GM21576 (cell line): ENCODE measurements at regions not wholly inside any gene's neighbourhood (a gene's known extent, or its start where the extent isn't known, plus 50 kb on each side); places are given as distances from the start of the nearest gene placed in this dataset.
"Not testable (repeated sequence)": the region's sequence is repeated elsewhere in the genome, so short reads cannot be mapped to it uniquely, and the experiment has no call there.

Source experiments
- ATAC-seq: cut with Tn5 transposase; IDR thresholded peaks from one replicate; pipeline ENCODE4 v1.9.1; 2021; ENCODE audit warnings: mild to moderate bottlenecking, moderate library complexity; ENCODE audit not compliant: unreplicated experiment

- no peak for ATAC-seq
Observed at GRCh38 chr1:222189218-222189617, 358.7 kb downstream of the HHIPL2 start.

- no peak for ATAC-seq
Observed at GRCh38 chr1:222187566-222188332, 360.2 kb downstream of the HHIPL2 start.

- no peak for ATAC-seq
Observed at GRCh38 chr1:222182641-222183040, 365.3 kb downstream of the HHIPL2 start.

- ATAC-seq = no peak
Observed at GRCh38 chr1:222181191-222181590, 366.7 kb downstream of the HHIPL2 start.

GRCh38 chr1:222177496-222177895 lies 370.4 kb downstream of the HHIPL2 start:
- ATAC-seq = not testable (repeated sequence)

- ATAC-seq = peak; percentile 70
Observed at GRCh38 chr1:222171005-222171404, 376.9 kb downstream of the HHIPL2 start.

- ATAC-seq = no peak
Observed at GRCh38 chr1:222168621-222169020, 379.3 kb downstream of the HHIPL2 start.

- ATAC-seq = no peak
Observed at GRCh38 chr1:222167896-222168295, 380.0 kb downstream of the HHIPL2 start.

- peak; percentile 55 for ATAC-seq
Observed at GRCh38 chr1:222167111-222167510, 380.8 kb downstream of the HHIPL2 start.

- no peak for ATAC-seq
Observed at GRCh38 chr1:222165629-222166028, 382.3 kb downstream of the HHIPL2 start.

- ATAC-seq = no peak
Observed at GRCh38 chr1:222163895-222164294, 384.0 kb downstream of the HHIPL2 start.

GRCh38 chr1:222161676-222162075 lies 386.2 kb downstream of the HHIPL2 start:
- no peak for ATAC-seq

GRCh38 chr1:222157612-222158011 lies 390.3 kb downstream of the HHIPL2 start:
- ATAC-seq = no peak

- no peak for ATAC-seq
Observed at GRCh38 chr1:222140206-222140605, 398.3 kb upstream of the DUSP10 start.

- no peak for ATAC-seq
Observed at GRCh38 chr1:222138095-222138494, 396.2 kb upstream of the DUSP10 start.

GRCh38 chr1:222136869-222137268 lies 395.0 kb upstream of the DUSP10 start:
- ATAC-seq = no peak

GRCh38 chr1:222129041-222129440 lies 387.2 kb upstream of the DUSP10 start:
- ATAC-seq = no peak

GRCh38 chr1:222127526-222128152 lies 385.8 kb upstream of the DUSP10 start:
- no peak for ATAC-seq

- no peak for ATAC-seq
Observed at GRCh38 chr1:222127096-222127495, 385.2 kb upstream of the DUSP10 start.

GRCh38 chr1:222126052-222126451 lies 384.2 kb upstream of the DUSP10 start:
- ATAC-seq = no peak

GRCh38 chr1:222124602-222125001 lies 382.7 kb upstream of the DUSP10 start:
- ATAC-seq = no peak

- no peak for ATAC-seq
Observed at GRCh38 chr1:222123111-222123510, 381.2 kb upstream of the DUSP10 start.
